ENCODE measurements at regions not wholly inside any gene's neighbourhood (a gene's known extent, or its start where the extent isn't known, plus 50 kb on each side); places are given as distances from the start of the nearest gene placed in this dataset.

- no peak for ATAC-seq
- no peaks in the 10 kb centered on the region for H3K9me3 Mint-ChIP-seq
- no peak overlapping the region for H3K27ac Mint-ChIP-seq
- H3K79me2 ChIP-seq (replicated peaks; ENCODE audit: insufficient read depth) = no peaks in the 10 kb centered on the region
- H2AFZ ChIP-seq = no peak overlapping the region
- H3K36me3 Mint-ChIP-seq (ENCODE audit: low read depth) = no peaks in the 10 kb centered on the region
- no peaks in the 10 kb centered on the region for H3K27me3 ChIP-seq (ENCODE audit: insufficient read depth)
- H3K4me3 Mint-ChIP-seq = no peak overlapping the region
- H4K20me1 ChIP-seq (replicated peaks; ENCODE audit: insufficient read depth) = no peaks in the 10 kb centered on the region
- H3K36me3 ChIP-seq (ENCODE audit: insufficient read depth) = no peaks in the 10 kb centered on the region
- no peaks in the 10 kb centered on the region for H3K4me1 ChIP-seq (ENCODE audit: insufficient read depth)
- no peak overlapping the region for H3K4me2 ChIP-seq
- no peaks in the 10 kb centered on the region for H3K9me2 ChIP-seq (ENCODE audit: insufficient read depth)
- no peak overlapping the region for H3K4me3 ChIP-seq
- H3K4me1 Mint-ChIP-seq = no peaks in the 10 kb centered on the region
- H3K27me3 Mint-ChIP-seq (ENCODE audit: insufficient read depth, low read depth, poor library complexity) = no peaks in the 10 kb centered on the region
- no peaks in the 10 kb centered on the region for H3F3A ChIP-seq (replicated peaks; ENCODE audit: low read depth)
- TF ChIP-seq REST (IDR thresholded peaks at IDR 0.05; ENCODE audit: unreplicated experiment) (no peak), CREB1 (CRISPR knock-in tag; IDR thresholded peaks at IDR 0.05; ENCODE audit: low read depth) (no peak), EZH2 (IDR thresholded peaks at IDR 0.05; ENCODE audit: low read depth, unreplicated experiment) (no peak)
- TF ChIP-seq, protein P1, sequence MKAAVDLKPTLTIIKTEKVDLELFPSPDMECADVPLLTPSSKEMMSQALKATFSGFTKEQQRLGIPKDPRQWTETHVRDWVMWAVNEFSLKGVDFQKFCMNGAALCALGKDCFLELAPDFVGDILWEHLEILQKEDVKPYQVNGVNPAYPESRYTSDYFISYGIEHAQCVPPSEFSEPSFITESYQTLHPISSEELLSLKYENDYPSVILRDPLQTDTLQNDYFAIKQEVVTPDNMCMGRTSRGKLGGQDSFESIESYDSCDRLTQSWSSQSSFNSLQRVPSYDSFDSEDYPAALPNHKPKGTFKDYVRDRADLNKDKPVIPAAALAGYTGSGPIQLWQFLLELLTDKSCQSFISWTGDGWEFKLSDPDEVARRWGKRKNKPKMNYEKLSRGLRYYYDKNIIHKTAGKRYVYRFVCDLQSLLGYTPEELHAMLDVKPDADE (IDR thresholded peaks at IDR 0.05) = no peak
- DNase-seq (ENCODE audit: low spot score) = no peak
- H3K27ac ChIP-seq (ENCODE audit: low read depth) = no peak overlapping the region
Measured at GRCh38 chr13:63492604-63493003, 2077.0 kb upstream of the PCDH20 start.

GRCh38 chr13:63490149-63490548 is 2074.5 kb upstream of the PCDH20 start:
- no peak for DNase-seq (ENCODE audit: low spot score)
- Histone ChIP-seq H3K4me3 (no peak overlapping the region), H3K27me3 (ENCODE audit: insufficient read depth) (no peaks in the 10 kb centered on the region), H2AFZ (no peak overlapping the region), H3K79me2 (replicated peaks; ENCODE audit: insufficient read depth) (no peaks in the 10 kb centered on the region), H3K4me1 (ENCODE audit: insufficient read depth) (no peaks in the 10 kb centered on the region), H4K20me1 (replicated peaks; ENCODE audit: insufficient read depth) (no peaks in the 10 kb centered on the region), H3F3A (replicated peaks; ENCODE audit: low read depth) (no peaks in the 10 kb centered on the region), H3K36me3 (ENCODE audit: insufficient read depth) (no peaks in the 10 kb centered on the region), H3K27ac (ENCODE audit: low read depth) (no peak overlapping the region), H3K9me2 (ENCODE audit: insufficient read depth) (peaks cover 4% of the 10 kb centered on the region; the same call in 1 of the 2 replicates), H3K4me2 (no peak overlapping the region)
- TF ChIP-seq STAT1 (IDR thresholded peaks at IDR 0.05; ENCODE audit: unreplicated experiment) = no peak
- TF ChIP-seq CREB1 (CRISPR knock-in tag; IDR thresholded peaks at IDR 0.05; ENCODE audit: low read depth) = no peak
- TF ChIP-seq EZH2 (IDR thresholded peaks at IDR 0.05; ENCODE audit: low read depth, unreplicated experiment) = no peak
- TF ChIP-seq, protein P1 (IDR thresholded peaks at IDR 0.05) = no peak
- no peak for TF ChIP-seq JUNB (IDR thresholded peaks at IDR 0.05; ENCODE audit: unreplicated experiment)
- TF ChIP-seq NANOG (IDR thresholded peaks at IDR 0.05; ENCODE audit: borderline replicate concordance) = no peak
- TF ChIP-seq EZH2phosphoT487 (IDR thresholded peaks at IDR 0.05; ENCODE audit: unreplicated experiment) = no peak
- TF ChIP-seq ZNF331 (CRISPR knock-in tag; IDR thresholded peaks at IDR 0.05; ENCODE audit: low read depth) = no peak
- ATAC-seq = no peak
- H3K36me3 Mint-ChIP-seq (ENCODE audit: low read depth) = no peaks in the 10 kb centered on the region
- no peaks in the 10 kb centered on the region for H3K4me1 Mint-ChIP-seq
- H3K27ac Mint-ChIP-seq = no peak overlapping the region
- no peaks in the 10 kb centered on the region for H3K27me3 Mint-ChIP-seq (ENCODE audit: insufficient read depth, low read depth, poor library complexity)
- no peaks in the 10 kb centered on the region; the same call in 2 of the 3 replicates for H3K9me3 Mint-ChIP-seq
- H3K4me3 Mint-ChIP-seq = no peak overlapping the region

Data from GM23338 (cell line).